Activated B cell treated with CpG ODN at 0.5 μM for 24 hours (primary cell): ENCODE measurements at regions not wholly inside any gene's neighbourhood (a gene's known extent, or its start where the extent isn't known, plus 50 kb on each side); places are given as distances from the start of the nearest gene placed in this dataset.

Source experiments
- ATAC-seq: fragments of 200-7000 bp; cut with Tn5 transposase; one replicate; pipeline ENCODE4 v1.10.0; 2021; ENCODE audit warnings: low read depth, mild to moderate bottlenecking, moderate library complexity
- CTCF ChIA-PET: fragments of 350-600 bp; sonication (Branson Sonifier 250); formaldehyde crosslinking; loops from one replicate; lab custom pipeline; 2021; ENCODE audit warnings: antibody characterized with exemption; lab: Charles Lee
- POLR2A ChIA-PET: fragments of 350-600 bp; sonication (Branson Sonifier 250); formaldehyde crosslinking; loops from one replicate; lab custom pipeline; 2021; ENCODE audit warnings: antibody characterized with exemption; lab: Charles Lee
- DNase-seq: peaks from one replicate; pipeline ENCODE4 v3.0.0; 2022
- H3K27ac Mint-ChIP-seq: one replicate; pipeline ENCODE4 v1.8.0; 2020; ENCODE audit warnings: mixed read lengths
- H3K27me3 Mint-ChIP-seq: one replicate; pipeline ENCODE4 v1.8.0; 2021; ENCODE audit warnings: mixed read lengths
- H3K36me3 Mint-ChIP-seq: one replicate; pipeline ENCODE4 v1.8.0; 2021; ENCODE audit warnings: low read depth, mixed read lengths
- H3K4me1 Mint-ChIP-seq: one replicate; pipeline ENCODE4 v1.8.0; 2021; ENCODE audit warnings: mixed read lengths
- H3K4me3 Mint-ChIP-seq: one replicate; pipeline ENCODE4 v1.8.0; 2020; ENCODE audit warnings: mild to moderate bottlenecking, mixed read lengths
- H3K9me3 Mint-ChIP-seq: one replicate; pipeline ENCODE4 v1.8.0; 2020; ENCODE audit warnings: mixed read lengths
- CTCF ChIP-seq: fragments of 200-600 bp; IDR thresholded peaks from one replicate; pipeline ENCODE4 v1.8.0; 2022; ENCODE audit warnings: antibody characterized with exemption, mild to moderate bottlenecking
- intact Hi-C: fragments of 100-400 bp; cut with micrococcal nuclease; formaldehyde crosslinking; loops from one replicate; pipeline ENCODE4 v1.15.1; 2024

DNA sequence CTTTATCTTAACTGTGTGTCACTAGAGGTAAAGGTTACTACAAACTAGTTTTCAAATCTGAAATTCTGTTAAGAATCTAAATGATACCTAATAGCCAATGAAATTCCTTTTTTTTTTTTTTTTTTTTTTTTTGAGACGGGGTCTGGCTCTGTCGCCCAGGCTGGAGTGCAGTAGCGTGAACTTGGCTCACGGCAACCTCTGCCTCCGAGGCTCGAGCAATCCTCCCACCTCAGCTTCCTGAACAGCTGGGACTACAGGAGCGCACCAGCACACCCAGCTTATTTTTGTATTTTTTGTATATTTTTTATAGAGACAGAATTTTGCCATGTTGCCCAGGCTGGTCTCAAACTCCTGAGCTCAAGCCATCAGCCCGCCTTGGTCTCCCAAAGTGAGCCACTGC is 160.3 kb upstream of the NEBL start:
- no peak for DNase-seq
- no peaks in the 10 kb centered on the region for H3K4me1 Mint-ChIP-seq
- no peak overlapping the region for H3K27ac Mint-ChIP-seq
- ChIA-PET CTCF (no interaction called here), POLR2A (no interaction called here)
- no peak overlapping the region for H3K4me3 Mint-ChIP-seq
- TF ChIP-seq CTCF, result no peak
- intact Hi-C loops, result no loop called here
- H3K27me3 Mint-ChIP-seq, result no peaks in the 10 kb centered on the region
- no peak for ATAC-seq
- H3K36me3 Mint-ChIP-seq, result no peaks in the 10 kb centered on the region
- peaks cover 6% of the 10 kb centered on the region for H3K9me3 Mint-ChIP-seq

DNA sequence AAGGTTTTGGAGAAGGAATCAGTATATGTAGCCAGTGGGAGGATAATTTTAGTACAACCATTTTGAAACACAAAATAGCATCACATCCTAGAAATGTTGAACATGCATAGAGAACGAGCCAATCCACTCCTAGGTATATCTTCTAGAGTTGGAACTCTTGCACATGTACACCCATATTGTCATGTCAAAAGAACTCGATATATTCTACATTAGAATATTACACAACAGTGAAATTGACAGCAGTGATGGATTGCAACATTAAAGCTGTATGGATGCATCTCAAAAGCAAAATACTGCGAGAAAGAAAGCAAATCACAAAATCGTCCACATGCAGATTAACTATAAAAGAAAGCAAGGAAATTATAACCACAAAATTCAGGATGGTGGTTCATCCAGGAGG is 159.3 kb upstream of the NEBL start:
- POLR2A ChIA-PET, result no interaction called here
- H3K4me3 Mint-ChIP-seq, result no peak overlapping the region

GRCh38 chr10:21055339-21056135 is 158.4 kb upstream of the NEBL start:
- no peaks in the 10 kb centered on the region for H3K27me3 Mint-ChIP-seq
- ATAC-seq (no peak), DNase-seq (no peak)
- no peak overlapping the region for H3K27ac Mint-ChIP-seq
- H3K9me3 Mint-ChIP-seq, result peaks cover 17% of the 10 kb centered on the region
- H3K4me3 Mint-ChIP-seq, result no peak overlapping the region
- ChIA-PET CTCF (no interaction called here), POLR2A (no interaction called here)
- H3K36me3 Mint-ChIP-seq, result no peaks in the 10 kb centered on the region
- intact Hi-C loops, result no loop called here
- TF ChIP-seq CTCF, result no peak
- H3K4me1 Mint-ChIP-seq, result no peaks in the 10 kb centered on the region

More for the DNA sequence above, 159.3 kb upstream of the NEBL start:
- CTCF ChIA-PET, result no interaction called here
- H3K9me3 Mint-ChIP-seq, result peaks cover 13% of the 10 kb centered on the region
- no peaks in the 10 kb centered on the region for H3K27me3 Mint-ChIP-seq
- no peak for TF ChIP-seq CTCF
- DNase-seq, result no peak
- H3K27ac Mint-ChIP-seq, result no peak overlapping the region
- ATAC-seq, result no peak
- intact Hi-C loops, result no loop called here
- H3K4me1 Mint-ChIP-seq, result no peaks in the 10 kb centered on the region
- no peaks in the 10 kb centered on the region for H3K36me3 Mint-ChIP-seq

DNA sequence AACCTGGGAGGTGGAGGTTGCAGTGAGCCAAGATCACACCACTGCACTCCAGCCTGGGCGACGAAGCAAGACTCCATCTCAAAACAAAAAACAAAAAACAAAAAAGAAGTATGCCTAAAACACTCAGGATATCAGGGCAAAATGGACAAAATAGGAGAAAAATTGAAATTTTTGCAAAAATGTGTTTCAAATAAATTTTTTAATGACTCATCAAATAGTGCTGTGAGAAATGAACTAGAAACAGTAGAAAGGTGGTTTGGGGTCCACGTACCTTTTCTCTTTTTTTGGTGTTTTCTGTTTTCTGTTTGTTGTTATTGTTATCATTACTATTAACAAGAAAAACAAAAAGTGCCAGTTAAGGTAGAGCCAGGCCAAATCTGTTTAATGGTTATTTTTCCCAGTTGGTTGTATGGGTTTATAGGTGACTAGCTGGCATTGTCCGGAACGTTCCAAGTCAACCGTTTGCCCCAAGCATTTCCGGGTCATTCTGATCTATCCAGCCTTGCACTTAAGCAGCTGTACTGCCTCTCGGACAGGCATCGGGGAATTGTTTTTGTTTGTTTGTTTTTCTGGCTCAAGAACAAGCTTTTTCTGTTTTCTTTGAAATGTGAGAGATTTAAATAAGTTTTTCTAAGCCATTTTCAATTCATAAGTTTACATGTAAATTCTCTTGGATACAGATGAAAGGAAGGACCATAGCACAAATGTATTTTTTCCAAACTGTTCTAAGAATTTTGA is 157.0 kb upstream of the NEBL start:
- H3K4me1 Mint-ChIP-seq, result no peaks in the 10 kb centered on the region
- ATAC-seq, result no peak
- DNase-seq, result no peak
- ChIA-PET CTCF (no interaction called here), POLR2A (no interaction called here)
- no peak overlapping the region for H3K27ac Mint-ChIP-seq
- H3K9me3 Mint-ChIP-seq, result peaks cover 15% of the 10 kb centered on the region
- H3K27me3 Mint-ChIP-seq, result no peaks in the 10 kb centered on the region
- no peak for TF ChIP-seq CTCF
- intact Hi-C loops, result no loop called here
- no peaks in the 10 kb centered on the region for H3K36me3 Mint-ChIP-seq
- H3K4me3 Mint-ChIP-seq, result no peak overlapping the region

DNA sequence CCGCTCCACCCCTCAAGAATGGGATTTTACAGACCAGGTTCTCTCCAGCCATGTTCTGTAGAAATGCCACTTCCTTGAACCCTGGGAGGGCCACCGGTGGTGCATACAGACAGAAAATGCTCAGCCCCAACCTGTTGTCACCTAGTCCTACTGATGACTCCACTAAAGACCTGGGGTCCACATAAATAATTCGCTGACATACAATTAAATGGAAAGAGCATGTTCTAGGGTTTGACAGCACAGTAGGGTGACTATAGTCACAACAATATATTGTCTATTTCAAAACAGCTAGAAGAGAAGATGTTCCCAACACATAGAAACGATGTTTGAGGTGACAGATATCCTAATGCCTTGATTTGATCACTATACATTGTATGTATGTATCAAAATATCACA is 155.6 kb upstream of the NEBL start:
- Mint-ChIP-seq H3K9me3 (peaks cover 13% of the 10 kb centered on the region), H3K4me1 (no peaks in the 10 kb centered on the region), H3K27me3 (no peaks in the 10 kb centered on the region), H3K4me3 (no peak overlapping the region), H3K36me3 (no peaks in the 10 kb centered on the region), H3K27ac (no peak overlapping the region)
- no peak for DNase-seq
- no peak for ATAC-seq
- intact Hi-C loops, result no loop called here
- ChIA-PET POLR2A (no interaction called here), CTCF (no interaction called here)
- no peak for TF ChIP-seq CTCF
